Osteoblast (primary cell): ENCODE measurements at regions not wholly inside any gene's neighbourhood (a gene's known extent, or its start where the extent isn't known, plus 50 kb on each side); places are given as distances from the start of the nearest gene placed in this dataset.

ENCODE experiments used
- DNase-seq: peaks from one replicate; pipeline ENCODE4 v3.0.0; 2011; ENCODE audit warnings: low spot score, mixed read lengths; ENCODE audit not compliant: insufficient read length; ENCODE audit errors: missing footprints
- H2AFZ ChIP-seq: 2 replicates; pipeline ENCODE4 v1.6.0; 2011; ENCODE audit warnings: mild to moderate bottlenecking, low read length
- H3K27ac ChIP-seq: 2 replicates; pipeline ENCODE4 v1.5.1; 2011; ENCODE audit warnings: mild to moderate bottlenecking, low read depth, low read length, moderate library complexity
- H3K27me3 ChIP-seq: 2 replicates; pipeline ENCODE4 v1.6.0; 2012; ENCODE audit warnings: mild to moderate bottlenecking, control low read depth, inconsistent platforms, low read length, moderate library complexity; ENCODE audit not compliant: insufficient read depth
- H3K36me3 ChIP-seq: 2 replicates; pipeline ENCODE4 v1.5.1; 2011; ENCODE audit warnings: mild to moderate bottlenecking, low read length, control low read depth, moderate library complexity; ENCODE audit not compliant: insufficient read depth
- H3K4me1 ChIP-seq: 2 replicates; pipeline ENCODE4 v1.5.1; 2011; ENCODE audit warnings: mild to moderate bottlenecking, low read length, control low read depth, moderate library complexity; ENCODE audit not compliant: insufficient read depth
- H3K4me2 ChIP-seq: 2 replicates; pipeline ENCODE4 v1.6.0; 2011; ENCODE audit warnings: mild to moderate bottlenecking, low read length; ENCODE audit not compliant: insufficient read depth
- H3K4me3 ChIP-seq: fragments of 200-600 bp; sonication (generic); 3 replicates; pipeline ENCODE4 v1.5.1; 2012; ENCODE audit warnings: mild to moderate bottlenecking, low read length, inconsistent platforms; ENCODE audit not compliant: insufficient read depth
- H3K79me2 ChIP-seq: 2 replicates; pipeline ENCODE4 v1.6.0; 2012; ENCODE audit warnings: mild to moderate bottlenecking, low read length, control low read depth, inconsistent platforms; ENCODE audit not compliant: insufficient read depth
- H3K9me3 ChIP-seq: 2 replicates; pipeline ENCODE4 v1.5.1; 2011; ENCODE audit warnings: low read depth, low read length, control low read depth
- H4K20me1 ChIP-seq: 2 replicates; pipeline ENCODE4 v1.6.0; 2012; ENCODE audit warnings: mild to moderate bottlenecking, low read length, control low read depth; ENCODE audit not compliant: insufficient read depth
- CTCF ChIP-seq: IDR thresholded peaks from 2 replicates; pipeline ENCODE4 v1.5.1; 2011; ENCODE audit warnings: mild to moderate bottlenecking, low read depth, low read length, moderate library complexity; ENCODE audit errors: extremely low read depth

DNA sequence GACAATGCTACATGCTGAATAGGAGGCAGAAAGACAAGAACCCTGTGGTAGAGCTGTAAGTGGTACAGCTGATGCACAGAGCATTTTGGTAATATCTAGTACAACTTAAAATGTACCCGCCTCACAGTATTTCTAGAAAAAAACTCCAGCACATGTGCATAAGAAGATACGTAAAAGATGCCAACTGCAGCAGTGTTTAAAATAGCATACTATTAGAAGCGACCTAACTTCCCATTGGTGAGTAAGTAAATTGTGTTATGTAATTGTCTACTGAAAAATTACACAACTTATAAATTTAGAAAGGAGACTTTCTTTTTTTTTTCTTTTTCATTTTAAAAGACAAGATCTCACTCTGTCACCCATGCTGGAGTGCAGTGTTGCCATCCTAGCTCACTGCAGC is 114.3 kb upstream of the CAND1 start:
- H2AFZ ChIP-seq = no peak overlapping the region
- no peaks in the 10 kb centered on the region for H3K27me3 ChIP-seq
- no peaks in the 10 kb centered on the region for H3K9me3 ChIP-seq
- H4K20me1 ChIP-seq = no peaks in the 10 kb centered on the region
- DNase-seq = no peak
- H3K79me2 ChIP-seq = no peaks in the 10 kb centered on the region
- H3K36me3 ChIP-seq = no peaks in the 10 kb centered on the region
- no peak for TF ChIP-seq CTCF
- H3K4me3 ChIP-seq = no peak overlapping the region
- no peak overlapping the region for H3K4me2 ChIP-seq
- H3K4me1 ChIP-seq = no peaks in the 10 kb centered on the region
- no peak overlapping the region for H3K27ac ChIP-seq

DNA sequence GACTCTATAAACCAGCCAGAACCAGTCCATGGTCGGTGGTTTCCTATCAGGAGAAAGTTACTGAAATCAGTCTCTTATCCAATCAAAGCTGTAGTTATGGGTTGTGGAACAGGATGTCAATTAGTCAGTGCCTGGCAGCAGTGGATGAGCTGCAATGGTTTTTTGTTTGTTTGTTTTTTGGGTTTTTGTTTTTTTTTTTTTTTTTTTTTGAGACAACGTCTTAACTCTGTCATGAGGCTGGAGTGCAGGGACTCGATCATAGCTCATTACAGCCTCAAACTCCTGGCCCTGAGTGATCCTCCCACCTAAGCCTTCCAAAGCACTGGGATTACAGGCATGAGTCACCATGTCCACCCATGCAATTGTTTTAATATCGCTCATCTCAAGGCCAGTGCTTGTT is 113.3 kb upstream of the CAND1 start:
- H4K20me1 ChIP-seq = no peaks in the 10 kb centered on the region
- H3K27ac ChIP-seq = no peak overlapping the region
- H3K4me2 ChIP-seq = no peak overlapping the region
- H3K4me3 ChIP-seq = no peak overlapping the region
- H3K79me2 ChIP-seq = no peaks in the 10 kb centered on the region
- no peaks in the 10 kb centered on the region for H3K9me3 ChIP-seq
- H3K4me1 ChIP-seq = no peaks in the 10 kb centered on the region
- no peak for TF ChIP-seq CTCF
- H3K27me3 ChIP-seq = no peaks in the 10 kb centered on the region
- no peak overlapping the region for H2AFZ ChIP-seq
- DNase-seq = no peak
- H3K36me3 ChIP-seq = no peaks in the 10 kb centered on the region

- Histone ChIP-seq H3K27me3 (no peaks in the 10 kb centered on the region), H3K4me2 (no peak overlapping the region), H3K27ac (no peak overlapping the region), H3K79me2 (no peaks in the 10 kb centered on the region), H4K20me1 (no peaks in the 10 kb centered on the region), H3K9me3 (no peaks in the 10 kb centered on the region), H3K36me3 (no peaks in the 10 kb centered on the region), H3K4me1 (no peaks in the 10 kb centered on the region), H2AFZ (no peak overlapping the region), H3K4me3 (no peak overlapping the region)
- no peak for DNase-seq
- TF ChIP-seq CTCF = peak; percentile 66
Observed at GRCh38 chr12:67161322-67161918, 107.7 kb upstream of the CAND1 start.

DNA sequence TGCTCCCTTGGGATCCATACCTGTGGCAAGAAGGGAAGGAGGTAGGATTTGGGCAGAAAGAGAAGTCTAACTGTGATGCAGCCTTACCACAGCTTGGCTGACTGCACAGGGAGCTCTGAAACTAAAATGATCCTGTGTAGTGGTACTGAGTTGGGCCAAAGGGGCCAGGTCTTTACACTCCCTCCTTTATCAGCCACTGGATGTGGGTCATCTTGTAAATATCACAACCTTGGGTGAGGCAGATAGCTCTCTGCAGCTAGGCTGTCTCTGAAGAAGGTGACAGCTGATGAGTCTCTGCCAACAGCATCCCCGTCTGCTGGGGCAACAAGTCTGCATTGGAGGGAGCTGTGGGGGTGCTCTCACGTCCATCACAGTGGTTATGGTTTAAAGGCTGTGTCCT is 95.9 kb upstream of the CAND1 start:
- TF ChIP-seq CTCF = no peak
- H3K36me3 ChIP-seq = no peaks in the 10 kb centered on the region
- no peaks in the 10 kb centered on the region for H3K27me3 ChIP-seq
- no peak overlapping the region for H2AFZ ChIP-seq
- H3K9me3 ChIP-seq = no peaks in the 10 kb centered on the region
- H3K4me1 ChIP-seq = no peaks in the 10 kb centered on the region
- no peak overlapping the region for H3K27ac ChIP-seq
- H3K4me3 ChIP-seq = no peak overlapping the region
- no peaks in the 10 kb centered on the region for H3K79me2 ChIP-seq
- no peak for DNase-seq
- no peaks in the 10 kb centered on the region for H4K20me1 ChIP-seq
- H3K4me2 ChIP-seq = no peak overlapping the region
